SK-MEL-5 (cell line): ENCODE measurements at regions not wholly inside any gene's neighbourhood (a gene's known extent, or its start where the extent isn't known, plus 50 kb on each side); places are given as distances from the start of the nearest gene placed in this dataset.

Source experiments
- DNase-seq: peaks from one replicate; pipeline ENCODE4 v3.0.0-alpha.2; 2016; ENCODE audit warnings: low read depth, low spot score
- in situ Hi-C: cut with HindIII; loops from 2 replicates; pipeline ENCODE4 v1.10.0; 2016; ENCODE audit warnings: low sequenced_read_pairs, high pct_unique_total_duplicates, low pct_unique_long_range_greater_than_20kb

- in situ Hi-C loops, result no loop called here
- DNase-seq, result no peak
These were observed 136.7 kb upstream of the WSCD1 start for GRCh38 chr17:5933430-5933829.

- in situ Hi-C loops, result no loop called here
- DNase-seq, result no peak
These were observed 128.9 kb upstream of the WSCD1 start for GRCh38 chr17:5941258-5941657.

GRCh38 chr17:5942687-5943086, 127.5 kb upstream of the WSCD1 start:
- in situ Hi-C loops, result no loop called here
- no peak for DNase-seq

- DNase-seq, result no peak
- in situ Hi-C loops, result no loop called here
These were observed 126.9 kb upstream of the WSCD1 start for GRCh38 chr17:5943232-5943631.

GRCh38 chr17:5943982-5944381, 126.2 kb upstream of the WSCD1 start:
- in situ Hi-C loops, result no loop called here
- DNase-seq, result no peak

GRCh38 chr17:5947701-5948180, 122.4 kb upstream of the WSCD1 start:
- DNase-seq, result no peak
- in situ Hi-C loops, result no loop called here

- in situ Hi-C loops, result no loop called here
- no peak for DNase-seq
These were observed 121.4 kb upstream of the WSCD1 start for GRCh38 chr17:5948811-5949210.

- no peak for DNase-seq
- in situ Hi-C loops, result no loop called here
These were observed 119.3 kb upstream of the WSCD1 start for GRCh38 chr17:5950878-5951277.

- in situ Hi-C loops, result no loop called here
- DNase-seq, result no peak
These were observed 118.3 kb upstream of the WSCD1 start for GRCh38 chr17:5951912-5952311.

- no peak for DNase-seq
- in situ Hi-C loops, result no loop called here
These were observed 117.7 kb upstream of the WSCD1 start for GRCh38 chr17:5952518-5952917.

- DNase-seq, result no peak
- in situ Hi-C loops, result no loop called here
These were observed 114.4 kb upstream of the WSCD1 start for GRCh38 chr17:5955764-5956163.

- no peak for DNase-seq
- in situ Hi-C loops, result no loop called here
These were observed 111.3 kb upstream of the WSCD1 start for GRCh38 chr17:5958850-5959249.

GRCh38 chr17:5962371-5962770, 107.8 kb upstream of the WSCD1 start:
- no peak for DNase-seq
- in situ Hi-C loops, result no loop called here

- in situ Hi-C loops, result no loop called here
- DNase-seq, result no peak
These were observed 98.2 kb upstream of the WSCD1 start for GRCh38 chr17:5971969-5972368.

- in situ Hi-C loops, result no loop called here
- DNase-seq, result no peak
These were observed 96.8 kb upstream of the WSCD1 start for GRCh38 chr17:5973410-5973809.

GRCh38 chr17:5975661-5976060, 94.5 kb upstream of the WSCD1 start:
- no peak for DNase-seq
- in situ Hi-C loops, result no loop called here

- DNase-seq, result no peak
- in situ Hi-C loops, result no loop called here
These were observed 93.9 kb upstream of the WSCD1 start for GRCh38 chr17:5976251-5976650.

GRCh38 chr17:5978496-5978895, 91.7 kb upstream of the WSCD1 start:
- no peak for DNase-seq
- in situ Hi-C loops, result no loop called here

GRCh38 chr17:5980941-5981340, 89.2 kb upstream of the WSCD1 start:
- in situ Hi-C loops, result no loop called here
- no peak for DNase-seq

GRCh38 chr17:5986644-5987043, 83.5 kb upstream of the WSCD1 start:
- in situ Hi-C loops, result no loop called here
- DNase-seq, result no peak
